WTC11 (cell line): ENCODE measurements at regions not wholly inside any gene's neighbourhood (a gene's known extent, or its start where the extent isn't known, plus 50 kb on each side); places are given as distances from the start of the nearest gene placed in this dataset.

Experiments
- CBFB ChIP-seq: sonication (generic); formaldehyde crosslinking; IDR thresholded peaks from 2 replicates; pipeline ENCODE4 v1.8.1; 2022; ENCODE audit warnings: mild to moderate bottlenecking, low read depth, missing genetic modification reagents
- CTCF ChIP-seq: fragments of 200-600 bp; IDR thresholded peaks from 2 replicates; pipeline ENCODE4 v1.8.0; 2022; ENCODE audit warnings: antibody characterized with exemption
- ELF4 ChIP-seq: sonication (generic); formaldehyde crosslinking; IDR thresholded peaks from 2 replicates; pipeline ENCODE4 v1.8.1; 2022; ENCODE audit warnings: low read depth, mild to moderate bottlenecking, moderate library complexity, missing genetic modification reagents
- JUN ChIP-seq: sonication (generic); formaldehyde crosslinking; IDR thresholded peaks from 2 replicates; pipeline ENCODE4 v1.8.0; 2023; ENCODE audit warnings: mild to moderate bottlenecking, missing genetic modification reagents
- NR3C1 ChIP-seq: sonication (generic); formaldehyde crosslinking; conservative IDR thresholded peaks from 2 replicates; pipeline ENCODE4 v1.8.1; 2023; ENCODE audit warnings: low read depth, mild to moderate bottlenecking, missing genetic modification reagents
- OVOL2 ChIP-seq: fragments of 250-450 bp; sonication (Bioruptor Pico); IDR thresholded peaks from 2 replicates; pipeline ENCODE4 v1.9.0; 2021; ENCODE audit warnings: mild to moderate bottlenecking, borderline replicate concordance
- TF ChIP-seq, protein P1 (sequence below): sonication (generic); formaldehyde crosslinking; IDR thresholded peaks from 2 replicates; pipeline ENCODE4 v1.8.0; 2023; ENCODE audit warnings: missing genetic modification reagents

DNA sequence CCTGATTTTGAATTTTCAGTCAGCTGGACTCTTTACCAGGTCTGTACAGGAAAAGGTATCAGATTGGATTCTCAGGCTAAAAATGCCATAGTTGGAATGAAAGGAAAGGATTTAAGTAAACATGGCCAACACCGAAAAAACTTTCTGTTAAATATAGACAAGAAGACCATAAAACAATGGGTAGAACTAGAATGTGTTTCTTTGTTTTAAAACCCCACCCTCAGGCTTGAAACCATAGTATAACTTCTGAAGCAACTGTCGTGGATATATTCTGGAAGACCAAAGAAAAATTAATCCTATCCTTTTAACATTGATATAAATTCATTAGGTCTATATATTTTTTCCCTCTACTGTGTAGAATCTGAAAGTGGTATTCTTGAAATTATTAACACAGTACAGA lies 118.6 kb upstream of the HAPLN1 start:
- no peak for TF ChIP-seq CBFB (CRISPR knock-in tag)
- TF ChIP-seq CTCF = no peak
- TF ChIP-seq, protein P1, sequence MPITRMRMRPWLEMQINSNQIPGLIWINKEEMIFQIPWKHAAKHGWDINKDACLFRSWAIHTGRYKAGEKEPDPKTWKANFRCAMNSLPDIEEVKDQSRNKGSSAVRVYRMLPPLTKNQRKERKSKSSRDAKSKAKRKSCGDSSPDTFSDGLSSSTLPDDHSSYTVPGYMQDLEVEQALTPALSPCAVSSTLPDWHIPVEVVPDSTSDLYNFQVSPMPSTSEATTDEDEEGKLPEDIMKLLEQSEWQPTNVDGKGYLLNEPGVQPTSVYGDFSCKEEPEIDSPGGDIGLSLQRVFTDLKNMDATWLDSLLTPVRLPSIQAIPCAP (CRISPR knock-in tag) = no peak
- TF ChIP-seq ELF4 (CRISPR knock-in tag) = no peak
- no peak for TF ChIP-seq JUN (CRISPR knock-in tag)
- no peak for TF ChIP-seq NR3C1
- TF ChIP-seq OVOL2 (CRISPR knock-in tag) = no peak
